DMS53 treated with DMSO at 0.1 percent for 48 hours (cell line): ENCODE measurements at regions not wholly inside any gene's neighbourhood (a gene's known extent, or its start where the extent isn't known, plus 50 kb on each side); places are given as distances from the start of the nearest gene placed in this dataset.
"Not testable (repeated sequence)": the region's sequence is repeated elsewhere in the genome, so short reads cannot be mapped to it uniquely, and the experiment has no call there.

Experiments used
- DNase-seq: peaks from one replicate; lab custom pipeline; 2025; ENCODE audit not compliant: unreplicated experiment; lab: John Stamatoyannopoulos, UW

DNA sequence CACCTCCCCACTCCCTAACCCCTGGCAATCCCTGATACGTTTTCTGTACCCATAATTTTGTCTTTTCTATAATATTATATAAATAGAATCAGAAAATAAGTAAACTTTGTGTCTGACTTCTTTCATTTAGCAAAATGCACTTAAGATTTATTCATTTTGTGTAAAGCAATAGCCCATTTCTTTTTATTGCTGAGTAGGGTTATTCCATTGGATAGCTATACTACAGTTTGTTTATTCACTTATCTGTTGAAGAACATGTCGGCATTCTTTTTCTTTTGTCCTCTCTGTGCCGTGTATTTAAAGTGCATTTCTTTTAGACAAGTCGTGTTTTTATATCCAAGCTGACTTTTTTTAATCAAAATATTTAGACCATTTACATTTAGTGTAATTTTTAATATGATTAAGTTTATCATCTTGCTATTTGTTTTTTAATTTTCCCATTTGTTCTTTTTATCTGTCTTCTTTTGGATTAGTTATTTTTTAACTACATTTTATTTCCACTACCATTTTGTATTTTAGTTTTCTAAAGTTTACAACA is 176.4 kb upstream of the TSHZ3 start:
- no peak for DNase-seq

DNA sequence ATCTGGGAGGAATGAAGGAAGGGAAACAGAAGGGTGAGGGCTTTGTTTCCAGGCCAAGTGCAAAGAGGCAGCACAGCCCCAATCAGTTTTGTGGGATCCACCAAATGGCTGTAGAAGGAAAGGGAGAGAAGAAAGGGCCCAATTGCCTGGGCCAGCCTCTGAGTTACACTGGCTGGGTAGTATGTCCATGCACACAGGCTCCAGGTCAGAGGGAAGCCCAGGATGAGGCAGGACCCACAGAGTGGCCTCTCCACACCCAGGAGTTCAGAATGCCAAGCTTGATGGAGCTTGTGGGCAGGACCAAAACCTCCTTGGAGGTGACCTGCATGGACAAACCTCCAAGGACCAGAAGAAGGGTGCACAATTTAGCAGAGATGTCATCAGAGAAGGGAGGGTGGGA is 178.2 kb upstream of the TSHZ3 start:
- DNase-seq, result no peak

DNA sequence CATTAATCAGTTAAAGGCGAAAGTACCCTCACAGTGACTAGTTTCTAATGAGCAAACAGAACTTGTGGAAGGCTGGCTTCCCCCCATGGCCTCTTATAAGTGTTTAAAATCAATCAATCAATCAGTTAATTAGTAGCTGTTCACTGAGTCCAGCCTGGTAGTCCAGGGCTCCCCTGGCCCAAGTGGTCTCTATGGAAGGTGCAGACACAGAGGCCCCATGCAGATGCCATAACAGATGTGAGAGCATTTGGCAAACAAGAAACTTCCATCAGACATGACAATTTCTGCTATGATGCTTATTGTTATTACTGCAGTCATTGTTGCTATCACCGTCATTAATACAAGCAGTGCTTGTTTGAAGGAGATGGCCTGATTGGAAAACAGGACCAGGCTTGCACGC is 179.0 kb upstream of the TSHZ3 start:
- DNase-seq, result no peak

DNA sequence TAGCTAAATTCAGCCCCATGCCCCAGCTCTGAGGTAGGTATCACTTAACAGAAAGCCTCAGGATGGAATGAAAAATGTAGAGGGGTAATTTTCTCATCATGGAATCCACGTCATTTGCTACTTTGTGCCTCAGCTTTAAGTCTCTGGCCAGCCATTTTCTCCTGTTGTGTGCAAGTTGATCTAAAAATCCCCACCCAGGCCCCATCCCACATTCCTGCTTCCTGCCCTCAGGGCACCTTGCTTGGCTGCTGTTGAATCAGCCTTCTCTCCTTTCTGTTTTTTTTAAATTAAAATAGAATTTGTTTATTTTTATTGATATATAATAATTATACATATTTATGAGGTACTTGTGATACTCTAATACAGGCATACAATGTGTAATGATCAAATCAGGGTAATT is 179.9 kb upstream of the TSHZ3 start:
- DNase-seq, result no peak

DNA sequence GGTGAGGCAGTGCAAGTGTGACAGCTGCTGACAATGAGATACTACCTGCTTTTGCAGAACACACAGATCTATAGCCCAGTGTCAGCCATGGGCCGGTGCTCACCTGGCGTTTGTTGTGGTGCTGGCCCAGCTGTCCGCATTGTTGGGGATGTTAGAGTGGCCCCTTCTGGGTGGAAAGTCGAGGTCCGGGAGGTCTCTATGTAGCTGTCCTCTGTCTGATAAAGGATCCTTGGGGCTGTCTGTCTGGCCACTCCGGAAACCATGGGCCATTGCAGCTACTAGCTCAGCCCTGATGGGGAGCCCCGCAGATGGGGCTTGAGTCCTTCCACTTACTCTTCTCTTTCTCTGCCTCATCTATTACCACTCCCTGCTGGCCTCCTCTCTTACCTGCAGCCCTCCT is 181.5 kb upstream of the TSHZ3 start:
- DNase-seq, result no peak

DNA sequence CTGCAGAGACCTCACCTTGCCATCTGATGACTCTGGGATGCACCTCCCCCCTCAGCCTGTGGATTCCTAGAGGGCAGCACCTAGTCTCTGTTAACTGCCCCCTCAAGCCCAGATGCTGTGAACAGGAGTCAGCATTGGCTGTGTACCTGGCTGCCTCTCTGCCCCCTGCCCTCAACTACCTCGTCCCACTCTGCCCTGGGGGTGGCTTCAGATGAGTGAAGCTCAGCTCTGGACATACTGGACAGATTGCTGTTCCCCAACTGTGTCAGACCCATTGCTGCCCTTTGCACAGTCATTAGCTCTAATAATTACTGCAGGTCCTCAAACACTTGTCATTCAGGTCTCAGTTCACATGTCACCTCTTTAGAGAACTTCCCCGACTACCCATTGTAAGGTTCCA is 182.1 kb upstream of the TSHZ3 start:
- DNase-seq, result no peak

DNA sequence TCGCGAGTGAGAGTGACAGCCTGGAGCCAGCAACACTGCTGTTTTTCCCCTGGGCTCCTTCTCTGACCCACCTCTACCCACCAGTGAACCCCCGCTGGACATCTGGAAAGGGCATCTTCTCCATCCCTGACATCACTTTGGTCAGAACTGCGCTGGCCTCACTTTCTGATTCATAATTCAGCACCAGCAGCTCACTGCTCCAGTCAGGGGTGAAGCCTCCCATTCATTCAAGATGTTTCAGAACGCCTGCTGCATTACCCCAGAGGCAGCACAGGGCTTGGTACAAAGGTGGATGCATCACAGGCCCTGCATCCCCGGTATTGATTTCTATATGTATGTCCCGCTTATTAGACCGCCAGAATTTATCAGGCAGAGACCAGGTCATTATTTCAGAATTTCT is 182.8 kb upstream of the TSHZ3 start:
- no peak for DNase-seq

DNA sequence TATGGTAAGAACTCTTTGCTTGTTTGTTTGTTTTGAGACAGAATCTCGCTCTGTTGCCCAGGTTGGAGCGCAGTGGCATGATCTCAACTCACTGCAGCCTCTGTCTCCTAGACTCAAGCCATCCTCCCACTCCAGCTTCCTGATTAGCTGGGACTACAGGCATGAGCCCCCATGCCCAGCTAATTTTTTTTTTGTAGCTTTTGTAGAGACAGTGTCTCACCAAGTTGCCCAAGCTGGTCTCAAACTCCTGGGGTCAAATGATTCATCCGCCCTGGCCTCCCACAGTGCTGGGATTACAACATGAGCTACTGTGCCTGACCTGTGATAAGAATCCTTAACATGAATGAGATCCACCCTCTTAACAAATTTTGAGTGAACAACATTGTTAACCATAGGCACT is 183.9 kb upstream of the TSHZ3 start:
- DNase-seq, result no peak

DNA sequence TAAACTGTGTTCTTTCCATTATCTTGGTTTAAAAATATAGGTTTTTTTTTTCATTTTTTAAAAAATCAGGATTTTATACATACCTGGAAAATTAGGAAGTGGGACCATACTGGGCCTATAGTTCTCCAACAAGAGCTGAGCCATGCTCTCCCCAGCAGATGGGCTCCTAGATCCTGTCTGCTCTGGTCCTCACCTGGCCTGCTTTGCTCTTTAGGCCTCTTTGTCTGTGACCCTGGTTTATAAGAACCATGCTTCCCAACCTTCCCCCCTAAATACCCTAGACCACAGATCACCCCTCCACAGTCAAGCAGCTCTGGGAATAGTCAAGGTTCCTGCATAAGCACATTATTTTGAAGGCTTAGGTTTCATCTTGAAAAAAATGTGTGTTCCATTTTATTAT is 185.0 kb upstream of the TSHZ3 start:
- DNase-seq, result no peak

DNA sequence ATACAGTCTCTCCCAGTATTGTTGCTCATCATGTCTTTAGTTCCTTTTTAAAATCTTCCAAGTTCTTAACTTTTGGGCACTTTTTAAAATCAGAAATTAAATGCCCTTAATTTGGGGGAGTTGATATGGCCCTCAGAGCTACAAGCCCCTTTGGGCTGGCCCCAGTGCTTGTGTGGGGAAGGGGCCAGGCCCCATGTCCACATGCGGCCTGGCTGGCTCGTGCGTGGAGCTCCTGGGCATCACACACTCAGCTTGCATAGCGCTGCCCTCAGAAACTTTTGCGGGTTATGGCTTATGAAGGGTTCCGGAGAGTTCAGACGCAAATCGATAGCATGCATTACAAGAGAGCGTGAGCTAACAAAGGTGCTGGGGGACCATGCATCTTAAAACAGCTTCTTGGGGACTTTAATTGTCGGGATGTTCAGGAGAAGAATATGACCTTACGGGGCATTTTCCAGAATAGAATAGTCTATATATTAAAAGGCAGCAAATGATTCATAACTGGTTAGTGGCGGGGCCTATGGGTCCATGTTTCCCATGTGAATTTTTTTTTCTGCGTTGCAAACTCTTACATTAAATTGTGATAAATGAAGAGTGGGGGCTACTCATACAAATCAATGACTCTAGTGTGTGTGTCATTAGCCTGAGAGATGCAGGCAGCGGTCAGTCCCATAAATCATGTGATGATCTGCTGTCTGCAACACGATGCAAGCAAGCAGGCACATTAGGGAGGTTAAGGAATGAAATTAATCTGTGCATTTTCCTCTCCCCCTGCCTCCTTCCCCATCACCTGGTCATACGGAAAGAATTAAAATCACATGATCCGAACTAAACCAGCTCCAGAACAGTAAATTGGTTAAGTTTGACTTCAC is 185.8 kb upstream of the TSHZ3 start:
- DNase-seq, result no peak

DNA sequence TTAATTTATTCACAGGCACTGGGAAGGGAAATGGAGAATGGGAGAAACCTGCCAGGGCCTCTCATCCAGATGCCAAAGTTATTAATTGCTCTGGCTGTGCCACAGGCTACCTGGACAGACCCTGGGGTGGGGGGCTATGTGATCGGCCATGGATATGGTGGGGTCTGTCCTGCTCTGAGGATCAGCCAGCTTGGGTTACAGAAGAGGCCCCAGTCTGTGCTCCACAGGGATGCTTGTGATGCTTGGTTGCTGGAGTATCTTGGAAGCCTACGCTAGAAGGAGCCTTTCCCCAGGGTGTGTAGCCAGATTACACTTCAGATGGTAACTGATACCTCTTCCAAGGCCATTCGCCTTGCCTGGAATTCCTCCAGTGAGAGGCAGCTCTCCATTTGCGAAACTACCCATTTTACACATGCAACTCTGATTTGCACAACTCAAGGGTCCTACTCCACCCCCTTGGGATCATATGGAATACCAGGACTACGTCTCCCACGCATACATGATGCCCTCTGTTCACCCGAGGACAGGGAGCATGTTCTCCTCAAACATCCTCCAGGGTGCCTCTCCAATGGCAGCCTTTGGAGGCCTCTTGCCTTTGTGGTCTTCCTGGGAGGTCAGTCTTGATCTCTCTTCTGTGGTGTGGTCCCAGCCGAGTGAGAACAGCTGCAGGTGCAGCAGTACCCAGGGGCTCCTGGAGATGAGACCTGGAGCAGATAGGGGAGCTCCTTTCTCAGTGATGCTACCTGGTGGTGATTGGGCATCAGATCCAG is 186.6 kb upstream of the TSHZ3 start:
- no peak for DNase-seq

DNA sequence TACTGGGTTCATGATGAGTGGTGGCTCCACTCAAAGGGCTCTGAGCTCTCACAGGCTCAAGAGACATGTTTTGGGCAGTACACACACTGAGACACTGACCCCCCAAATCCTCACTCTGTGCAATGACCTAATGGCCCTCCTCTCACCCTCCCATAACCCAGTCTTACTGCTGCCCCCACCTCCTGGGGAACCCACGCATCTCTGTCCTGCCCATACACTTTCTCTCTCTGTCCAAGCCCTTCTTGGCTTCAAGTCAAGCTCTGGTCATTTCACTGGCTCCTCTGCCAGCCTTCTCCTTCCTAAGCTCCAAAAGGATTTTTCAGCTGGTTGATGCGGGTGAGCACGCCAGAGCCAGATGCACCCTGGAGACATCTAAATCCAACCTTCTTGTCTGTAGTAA is 187.9 kb upstream of the TSHZ3 start:
- DNase-seq, result no peak

DNA sequence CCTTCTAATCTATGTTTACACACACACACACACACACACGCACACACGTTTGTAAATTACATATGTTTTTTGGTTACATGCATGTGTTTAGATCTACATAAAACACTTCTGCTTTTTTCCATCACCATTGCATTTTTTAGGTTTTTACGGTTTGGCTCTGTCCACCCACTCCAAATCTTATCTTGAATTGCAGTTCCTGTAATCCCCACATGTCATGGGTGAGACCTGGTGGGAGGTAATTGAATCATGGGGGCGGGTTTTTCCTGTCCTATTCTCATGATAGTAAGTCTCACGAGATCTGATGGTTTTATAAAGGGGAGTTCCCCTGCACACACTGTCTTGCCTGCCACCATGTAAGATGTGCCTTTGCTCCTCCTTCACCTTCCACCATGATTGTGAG is 188.7 kb upstream of the TSHZ3 start:
- not testable (repeated sequence) for DNase-seq

DNA sequence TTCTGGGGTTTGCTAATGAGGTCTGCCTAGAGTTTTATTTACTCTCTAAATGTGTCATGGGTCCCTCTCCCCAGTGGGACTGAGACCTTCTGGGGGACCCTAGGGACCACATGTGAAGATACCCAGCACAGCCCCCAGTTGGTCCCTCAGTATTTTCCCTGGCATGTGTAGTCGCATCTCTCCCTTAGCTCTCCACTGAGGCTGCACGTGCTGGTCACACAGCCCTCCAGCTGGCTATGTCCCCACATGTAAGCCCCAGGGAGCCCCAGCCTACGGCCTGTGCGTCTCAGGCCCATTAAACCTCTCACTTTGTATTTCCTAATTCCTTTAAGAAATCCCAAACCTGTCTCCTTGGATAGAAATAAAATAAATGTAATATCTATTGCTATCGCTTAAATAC is 189.6 kb upstream of the TSHZ3 start:
- DNase-seq, result no peak

DNA sequence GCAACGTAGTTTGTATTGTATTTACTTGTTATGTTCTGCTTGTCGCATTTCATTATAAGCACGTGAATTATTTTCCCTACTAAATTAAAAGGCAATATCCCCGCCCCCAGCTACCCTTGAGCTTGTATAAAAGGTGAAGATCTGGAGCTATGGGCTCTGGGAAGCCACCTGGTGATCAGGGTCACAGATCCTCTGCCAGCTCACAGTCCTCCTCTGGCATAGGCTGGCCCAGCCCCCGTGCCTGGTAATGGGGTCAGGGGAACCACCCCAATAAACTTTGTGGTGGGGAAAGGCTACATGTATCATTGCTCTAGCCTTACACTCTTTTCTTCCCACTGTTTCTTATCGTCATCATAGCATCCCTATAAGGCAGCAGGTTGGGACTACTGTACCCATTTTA is 190.2 kb upstream of the TSHZ3 start:
- DNase-seq, result no peak

DNA sequence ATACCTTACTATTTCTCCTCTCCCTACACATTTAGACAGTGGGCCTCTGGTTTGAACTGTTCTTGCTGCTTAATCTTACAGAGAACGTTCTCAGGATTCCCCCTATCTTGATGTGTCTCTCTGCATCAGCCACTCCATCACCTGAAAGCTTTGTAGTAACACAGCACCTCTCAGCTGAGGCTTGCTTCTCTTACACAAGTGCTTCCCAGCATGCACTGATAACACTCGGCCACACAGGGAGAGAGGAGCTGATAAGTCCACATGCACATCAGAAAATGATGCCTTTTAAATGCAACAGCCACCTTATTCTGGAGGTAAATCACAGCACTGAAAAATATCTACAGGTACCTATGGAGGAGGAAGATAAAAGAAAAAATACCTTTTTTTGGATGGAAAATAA is 192.2 kb upstream of the TSHZ3 start:
- DNase-seq, result no peak

DNA sequence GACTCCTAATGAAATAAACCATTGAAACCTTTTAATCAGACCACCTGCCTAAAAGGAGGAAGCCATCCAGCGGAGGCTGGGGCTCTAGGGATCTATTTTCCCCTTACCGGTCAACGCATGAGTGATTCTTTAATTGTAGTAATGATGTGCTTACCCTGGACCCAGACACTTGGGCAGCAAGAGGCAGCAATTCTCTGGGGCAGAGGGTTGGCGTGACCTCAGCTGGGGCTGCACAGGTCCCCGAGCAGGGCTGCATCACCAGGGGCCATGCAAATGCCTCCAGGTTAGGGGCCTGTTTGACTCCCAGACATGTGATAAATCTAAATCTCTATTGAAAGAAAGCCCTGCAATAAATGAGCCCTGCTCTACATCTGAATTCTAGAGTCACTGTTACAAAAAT is 194.2 kb upstream of the TSHZ3 start:
- no peak for DNase-seq

DNA sequence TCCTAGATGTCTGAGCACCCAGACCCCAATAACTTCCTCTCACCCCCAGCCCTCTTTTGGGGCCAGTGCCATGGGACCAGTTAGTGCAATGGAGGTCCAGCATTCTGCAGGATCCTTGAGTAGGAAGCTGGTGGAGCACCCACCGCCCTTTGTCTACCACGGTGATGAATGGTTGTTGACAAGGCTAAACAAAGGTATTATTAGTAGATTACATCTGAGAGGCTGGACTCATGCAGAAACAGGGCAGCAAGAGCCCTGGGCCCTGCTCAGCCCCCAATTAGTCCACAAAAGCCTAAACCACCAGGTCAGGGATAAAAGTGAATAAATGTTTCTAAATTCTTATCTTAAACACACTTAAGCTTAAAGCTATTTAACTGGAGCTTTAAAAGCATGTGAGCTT is 196.5 kb upstream of the TSHZ3 start:
- DNase-seq, result no peak

DNA sequence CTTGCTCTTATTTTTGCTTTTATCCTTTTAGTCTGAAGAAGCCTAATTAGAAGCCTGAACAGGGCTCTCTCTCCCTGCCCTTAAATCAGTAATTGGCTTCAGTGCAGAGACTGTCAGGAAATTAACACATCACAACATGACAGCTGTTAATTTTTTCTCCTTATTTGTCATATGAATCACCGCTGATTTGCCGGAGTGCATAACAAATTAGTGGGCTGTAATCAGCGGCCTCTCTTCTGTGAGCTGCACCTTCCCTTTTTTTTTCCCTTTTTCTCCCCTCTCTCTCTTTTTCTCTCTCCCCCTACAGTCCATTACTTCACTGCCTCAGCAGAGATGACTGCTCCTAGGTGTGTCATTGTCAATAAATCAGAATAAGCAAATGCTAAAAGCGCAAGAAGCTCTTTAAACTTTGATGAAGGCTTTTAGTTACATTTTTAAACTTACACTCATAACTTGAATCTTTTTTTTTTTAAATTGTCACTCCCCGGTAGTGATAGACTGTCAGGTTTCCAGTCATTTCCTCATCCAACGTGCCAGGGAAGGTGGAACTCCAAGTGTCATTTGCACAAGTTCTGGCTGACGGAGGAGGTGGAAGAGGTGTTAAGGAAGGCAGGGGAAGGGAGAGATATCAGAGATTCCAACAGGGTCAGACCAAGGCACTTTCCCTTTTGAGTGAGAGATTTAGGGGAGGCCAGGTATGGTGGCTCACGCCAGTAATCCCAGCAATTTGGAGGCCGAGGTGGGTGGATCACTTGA is 197.1 kb upstream of the TSHZ3 start:
- DNase-seq, result no peak

DNA sequence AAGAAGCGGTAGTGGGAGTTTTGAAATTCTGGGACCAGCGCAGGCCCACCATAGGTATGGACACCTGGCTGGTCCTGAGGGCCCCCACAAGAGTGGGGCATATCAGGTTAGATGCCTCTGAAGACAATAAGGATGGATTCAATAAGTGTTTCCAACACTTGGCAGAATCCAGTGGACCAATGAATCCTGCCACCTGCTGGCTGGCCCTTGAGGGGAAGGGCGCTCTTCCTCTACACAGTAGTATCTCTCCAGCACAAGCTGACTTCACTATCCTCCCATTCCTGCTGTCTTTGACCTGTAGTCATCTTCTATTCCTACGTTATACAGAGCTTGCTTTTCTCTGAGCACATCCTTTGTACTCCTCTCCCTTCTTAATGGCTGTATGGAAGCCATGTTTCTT is 199.7 kb upstream of the TSHZ3 start:
- DNase-seq, result no peak

DNA sequence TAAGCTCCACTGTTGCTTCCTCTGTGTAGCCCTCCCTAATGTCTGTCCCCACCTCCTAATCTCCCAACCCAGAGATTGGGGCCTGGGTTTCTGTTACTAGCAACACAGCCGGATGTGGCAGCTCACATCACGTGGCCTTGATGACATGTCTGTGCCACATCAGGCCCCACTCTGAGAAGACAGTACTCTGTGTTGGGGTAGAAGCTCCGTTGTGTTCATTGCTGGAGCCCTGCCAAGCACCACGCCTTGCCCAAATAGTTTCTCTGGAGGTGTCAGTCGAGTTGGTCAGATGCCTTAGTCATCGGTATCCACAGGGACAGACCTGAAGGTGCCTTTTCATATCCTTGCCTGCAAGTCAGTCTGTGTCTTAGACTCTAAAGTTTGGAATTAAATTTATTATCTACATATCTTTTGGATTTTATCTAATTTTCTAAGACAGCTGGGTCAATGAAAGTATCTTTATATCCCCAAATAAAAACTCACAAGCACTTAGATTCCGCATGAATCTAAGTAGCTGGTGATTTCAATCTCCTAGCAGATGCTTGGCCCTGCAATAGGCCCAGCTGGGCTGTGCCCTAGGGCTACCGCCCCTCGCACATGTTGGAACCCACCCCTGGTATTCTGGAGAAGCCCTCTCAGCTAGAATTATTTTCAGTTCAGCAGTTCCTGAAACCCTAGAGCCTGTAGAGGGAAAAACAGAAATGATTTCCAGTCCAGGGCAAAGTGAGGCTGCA is 204.0 kb upstream of the TSHZ3 start:
- DNase-seq, result no peak
